NCI-H510A treated with DMSO at 0.1 percent for 48 hours (cell line): ENCODE measurements at regions not wholly inside any gene's neighbourhood (a gene's known extent, or its start where the extent isn't known, plus 50 kb on each side); places are given as distances from the start of the nearest gene placed in this dataset.

Experiments used
- DNase-seq: peaks from one replicate; lab custom pipeline; 2025; lab: John Stamatoyannopoulos, UW

DNA sequence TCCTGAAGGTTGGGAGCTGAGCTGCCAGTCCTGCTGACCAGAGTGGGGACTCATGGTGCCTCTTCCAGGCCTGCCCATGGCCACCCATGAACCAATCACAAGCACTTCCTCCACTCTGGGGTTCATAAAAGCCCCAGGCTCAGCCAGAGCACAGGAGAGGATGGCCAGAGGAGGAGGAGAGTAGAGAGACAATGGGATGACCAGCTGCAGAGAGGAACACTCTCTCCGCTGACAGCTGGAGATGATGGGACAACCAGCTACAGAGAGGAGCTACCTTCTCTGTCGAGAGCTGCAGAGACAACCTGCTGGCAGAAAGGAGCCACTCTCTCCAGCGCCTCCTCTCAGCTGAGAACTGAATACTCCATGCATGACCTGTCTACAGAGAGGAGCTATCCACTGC is 886.1 kb downstream of the BCL11B start:
- DNase-seq: no peak

DNA sequence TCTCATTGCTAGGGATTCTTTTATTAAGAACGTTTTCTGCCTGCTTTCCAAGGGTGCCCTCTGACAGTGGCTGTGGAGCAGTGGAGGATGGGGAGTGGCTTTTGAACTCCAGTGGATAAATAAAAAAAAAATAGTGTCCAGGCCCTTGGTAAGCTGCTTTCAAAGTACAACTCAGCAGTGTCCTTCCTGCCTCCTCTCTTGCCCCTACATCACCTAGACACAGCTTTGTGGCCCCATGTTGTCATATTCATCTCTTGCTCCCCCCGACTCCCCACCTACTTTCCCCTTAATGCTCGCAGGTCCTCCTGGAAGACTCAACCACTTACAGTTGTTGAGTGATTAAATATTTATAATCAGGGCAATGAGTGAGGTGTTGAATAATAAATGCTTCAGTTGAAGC is 880.9 kb downstream of the BCL11B start:
- DNase-seq: no peak

DNA sequence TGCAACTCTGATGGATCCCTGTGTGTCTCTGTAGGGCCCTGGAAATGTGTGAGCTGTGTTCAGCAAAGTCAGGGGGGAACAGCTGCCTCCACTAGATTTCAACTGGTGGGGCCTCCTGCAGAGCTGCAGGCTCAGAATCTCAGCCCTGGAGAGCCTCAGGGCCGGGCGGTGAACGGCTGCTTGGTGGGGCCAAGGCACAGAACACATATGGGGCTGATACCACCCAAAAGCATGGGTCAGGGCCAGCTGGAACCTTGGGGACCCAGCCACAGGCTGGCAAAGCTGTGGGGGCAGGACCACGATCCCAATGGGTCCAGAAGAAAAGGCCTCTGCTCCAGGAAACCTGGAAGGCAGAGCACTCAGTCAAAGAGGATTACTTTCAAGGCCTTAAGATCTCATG is 878.5 kb downstream of the BCL11B start:
- DNase-seq: no peak

DNA sequence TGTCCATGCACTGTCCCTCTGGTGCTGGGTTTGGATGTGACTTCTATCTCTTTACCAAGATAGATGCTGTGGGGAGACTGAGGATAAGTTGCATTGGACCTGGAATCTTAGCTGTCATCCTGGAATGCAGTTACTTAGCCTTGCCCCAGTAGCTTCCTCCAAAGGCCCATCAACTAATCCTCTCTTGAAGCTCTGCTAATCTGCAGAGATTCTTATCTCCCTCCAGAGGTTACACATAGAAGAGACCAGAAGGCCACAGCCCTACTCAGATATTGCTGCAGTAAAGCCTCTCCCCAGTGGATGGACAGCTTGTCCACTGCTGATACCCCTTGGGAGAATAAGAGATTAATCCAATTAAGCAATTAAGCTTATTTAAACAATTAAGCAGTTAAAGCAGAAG is 867.2 kb downstream of the BCL11B start:
- no peak for DNase-seq

DNA sequence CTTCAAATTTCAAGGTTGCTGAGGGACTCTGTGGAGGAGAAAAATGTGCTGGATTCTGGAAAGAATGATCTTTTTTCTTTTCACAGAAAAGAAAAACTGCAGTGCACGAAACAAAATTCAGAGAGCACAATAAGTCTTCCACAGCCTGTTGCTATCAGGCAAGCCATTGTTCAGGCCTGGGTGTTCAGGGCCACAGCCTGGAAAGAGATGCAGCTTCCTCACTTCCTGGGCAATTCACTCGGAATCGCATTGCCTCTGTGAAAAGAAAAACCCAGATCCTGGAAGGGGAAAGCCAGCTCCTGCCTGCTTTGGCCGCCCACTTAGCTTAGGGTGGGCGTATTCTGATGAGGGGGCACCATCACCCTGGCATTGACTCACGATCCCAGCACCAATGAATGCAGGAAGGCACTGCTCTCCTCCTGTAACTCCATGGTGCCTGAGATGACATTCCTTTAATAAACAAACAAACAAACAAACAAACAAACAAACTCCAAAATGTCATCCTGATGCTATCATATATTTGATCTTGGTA is 863.9 kb downstream of the BCL11B start:
- no peak for DNase-seq

DNA sequence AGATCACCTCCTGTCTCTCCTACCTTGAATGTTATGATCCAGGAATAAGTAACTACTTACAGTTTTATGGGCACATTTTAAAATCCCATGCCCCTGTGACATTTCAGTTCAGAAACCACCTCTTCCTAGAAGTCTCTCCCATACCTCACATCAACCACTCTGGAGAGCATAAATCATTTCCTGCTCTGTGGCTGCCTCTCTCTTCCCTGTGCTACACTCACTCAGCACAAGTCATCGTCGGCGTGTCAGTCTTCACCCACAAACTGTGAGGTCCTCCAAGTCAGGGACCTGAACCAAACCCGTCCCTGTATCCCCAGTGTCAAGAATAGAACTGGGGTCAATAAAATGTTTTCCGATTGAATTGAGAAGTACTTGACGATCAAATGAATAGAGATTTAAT is 863.3 kb downstream of the BCL11B start:
- DNase-seq: no peak

DNA sequence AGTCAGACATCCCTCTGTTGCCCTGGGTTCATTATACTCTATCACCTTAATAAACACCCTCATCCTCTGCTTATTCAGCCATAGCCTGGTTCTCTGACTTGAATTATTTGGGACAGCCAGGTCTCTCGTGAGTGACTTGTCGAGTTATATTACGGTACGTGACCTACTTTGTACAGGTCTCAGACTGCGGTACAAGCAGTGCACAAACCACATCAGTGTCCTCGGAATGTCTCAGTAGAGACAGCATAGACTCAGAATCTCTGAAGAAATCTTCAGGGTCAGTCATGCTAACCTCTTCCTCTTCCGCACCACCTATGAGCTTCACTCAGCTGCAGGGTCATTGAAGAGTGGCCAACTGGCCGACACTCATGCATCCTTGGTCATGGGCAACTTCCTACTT is 860.8 kb downstream of the BCL11B start:
- DNase-seq: no peak

DNA sequence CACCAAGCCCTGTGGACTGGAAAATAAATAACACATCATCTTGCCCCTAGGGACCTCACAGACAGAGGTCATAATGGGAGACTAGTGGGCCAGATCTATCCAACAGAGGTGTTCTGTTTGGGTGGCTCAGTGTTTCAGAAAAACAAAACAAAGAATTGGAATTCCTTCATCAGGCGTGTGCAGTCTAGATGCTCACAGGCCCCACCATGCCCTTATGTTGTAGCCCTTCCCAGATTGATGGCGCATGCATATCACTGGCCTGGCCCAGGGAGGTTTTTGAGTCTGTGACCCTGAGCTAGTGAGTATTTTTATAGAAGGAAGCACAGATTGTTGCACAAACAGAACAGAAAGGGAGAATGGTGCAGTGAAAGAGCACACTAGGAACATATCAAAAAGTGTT is 859.6 kb downstream of the BCL11B start:
- DNase-seq: no peak

DNA sequence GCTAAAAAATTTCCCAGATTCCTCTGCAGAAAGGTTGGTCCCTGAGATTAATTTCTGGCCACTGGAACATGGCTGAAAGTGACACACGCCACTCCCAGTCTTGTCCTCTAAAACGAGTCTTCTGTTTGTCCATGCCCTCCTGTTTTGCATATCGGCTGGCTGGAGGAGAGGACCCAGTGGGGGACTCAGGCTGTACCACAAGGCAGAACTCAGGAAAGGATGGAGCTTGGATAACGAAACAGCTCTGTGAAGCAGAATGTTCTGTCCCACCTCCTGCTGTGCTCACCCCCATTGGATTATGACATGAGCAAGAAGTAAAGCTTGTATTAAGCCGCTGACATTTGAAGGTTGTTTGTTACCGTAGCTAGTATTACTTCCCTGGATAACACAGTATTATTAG is 856.2 kb downstream of the BCL11B start:
- DNase-seq: no peak

DNA sequence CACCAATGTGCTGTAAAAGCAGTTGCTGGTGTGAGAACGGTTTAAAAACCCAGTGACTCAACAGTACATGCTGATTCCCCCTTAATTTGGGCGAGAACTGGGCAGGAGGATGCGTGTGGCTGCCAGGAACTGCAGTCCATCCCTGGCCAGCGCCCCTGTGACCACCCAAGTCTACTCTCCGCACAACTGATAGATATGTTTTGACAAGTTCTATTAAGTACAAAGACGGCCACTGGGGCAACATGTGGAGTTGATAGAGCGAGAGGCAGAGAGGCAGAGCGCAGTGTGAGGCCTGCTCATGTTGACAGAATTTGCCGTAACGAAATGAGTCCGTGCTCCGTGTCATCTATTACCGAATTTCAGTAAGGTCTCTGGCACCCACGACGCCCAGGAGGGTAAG is 855.0 kb downstream of the BCL11B start:
- DNase-seq: no peak

DNA sequence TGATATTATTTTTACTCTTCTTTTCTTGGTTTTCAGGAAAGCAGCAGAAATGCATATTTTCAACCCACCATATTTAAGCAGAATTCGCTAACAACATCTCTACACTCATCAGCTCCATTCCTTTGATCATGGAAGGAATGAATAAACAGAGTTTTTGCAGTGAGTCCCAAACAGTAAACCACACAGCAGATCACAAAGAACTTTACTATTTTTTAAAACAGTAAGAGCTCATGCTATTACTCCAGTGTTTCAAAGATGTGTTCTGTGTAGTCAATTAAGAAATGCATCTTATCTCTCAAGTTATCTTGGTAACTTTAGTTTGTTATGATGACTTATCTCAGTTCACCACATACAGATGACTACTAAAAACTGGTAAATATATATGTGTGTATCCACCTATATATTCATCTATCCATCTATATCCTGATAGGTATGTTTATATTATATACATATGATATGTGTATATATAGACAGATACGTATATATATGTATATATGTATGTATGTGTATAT is 843.5 kb downstream of the BCL11B start:
- DNase-seq: no peak

DNA sequence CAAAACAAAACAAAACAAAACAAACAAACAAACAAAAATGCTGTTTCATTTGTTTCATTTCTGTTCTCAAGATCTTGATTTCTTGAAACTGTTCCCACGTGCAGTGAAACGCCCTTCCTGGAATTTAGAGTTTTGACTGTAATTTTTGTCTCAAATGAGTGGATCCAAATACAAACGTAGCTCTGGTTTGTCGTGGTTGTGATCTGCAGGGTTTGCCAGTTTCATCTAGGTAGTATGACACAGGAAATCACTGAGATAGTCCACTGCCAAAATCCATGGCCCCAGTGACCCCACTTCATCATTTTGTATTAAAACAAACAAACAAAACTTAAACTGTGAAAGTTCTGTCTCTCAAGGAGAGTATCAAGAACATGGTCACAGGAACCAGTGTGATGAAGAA is 838.6 kb downstream of the BCL11B start:
- DNase-seq: no peak

DNA sequence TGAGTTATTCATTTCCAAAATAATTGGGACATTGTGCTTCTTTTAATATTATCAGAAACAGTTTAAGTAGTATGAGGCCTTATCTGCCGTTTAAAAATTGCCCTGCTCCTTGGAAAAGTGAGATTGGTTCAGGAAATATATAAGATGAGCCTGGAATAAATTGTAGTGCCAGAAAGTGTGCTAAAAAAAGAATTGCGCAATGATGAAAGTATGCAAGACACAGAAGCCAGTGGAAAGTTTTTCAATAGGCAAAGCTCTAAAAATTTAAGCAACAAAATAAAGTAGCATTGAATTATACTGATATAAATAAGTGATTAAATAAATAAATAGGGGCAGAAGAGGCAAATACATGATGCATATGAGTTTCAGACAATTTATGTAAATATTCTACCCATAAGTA is 834.9 kb downstream of the BCL11B start:
- DNase-seq: no peak

DNA sequence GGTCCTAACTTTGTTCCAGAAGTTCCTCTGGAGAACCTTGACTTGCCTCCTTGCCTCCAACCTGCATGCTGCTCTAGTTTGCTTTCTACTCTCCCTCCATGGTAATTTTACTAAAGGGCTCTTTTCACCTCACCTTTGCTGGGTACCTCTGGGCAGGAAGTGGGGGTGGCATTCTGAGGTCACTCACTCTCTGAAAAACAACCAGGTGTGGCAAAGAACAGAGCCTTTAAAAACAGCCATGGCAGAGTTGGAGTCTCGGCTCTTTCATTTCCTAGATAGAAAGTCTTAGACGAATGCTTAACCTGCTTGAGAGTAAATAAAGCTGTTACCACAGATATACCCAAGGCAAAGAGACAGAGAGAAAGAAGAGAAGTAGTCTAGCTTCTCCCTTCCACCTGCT is 827.9 kb downstream of the BCL11B start:
- DNase-seq: no peak

DNA sequence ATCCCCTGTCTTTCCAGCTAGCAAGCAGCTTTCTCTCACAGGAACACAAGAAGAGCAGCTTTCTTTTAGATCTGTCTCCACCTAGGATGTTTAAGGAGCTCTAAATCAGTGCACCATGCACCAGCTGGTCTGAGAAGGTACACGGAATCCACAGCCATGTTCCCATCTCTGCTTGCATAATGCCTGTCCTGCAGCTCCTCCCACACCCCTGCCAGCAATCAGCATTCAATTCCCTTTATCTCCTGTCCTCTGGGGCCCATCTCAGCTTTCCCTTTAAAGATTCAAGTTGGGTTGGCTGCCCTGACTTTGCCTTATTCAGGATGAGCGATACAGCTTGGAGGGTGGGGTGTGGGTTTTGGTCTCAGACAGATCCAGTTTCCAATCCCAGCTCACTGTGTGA is 826.3 kb downstream of the BCL11B start:
- no peak for DNase-seq

DNA sequence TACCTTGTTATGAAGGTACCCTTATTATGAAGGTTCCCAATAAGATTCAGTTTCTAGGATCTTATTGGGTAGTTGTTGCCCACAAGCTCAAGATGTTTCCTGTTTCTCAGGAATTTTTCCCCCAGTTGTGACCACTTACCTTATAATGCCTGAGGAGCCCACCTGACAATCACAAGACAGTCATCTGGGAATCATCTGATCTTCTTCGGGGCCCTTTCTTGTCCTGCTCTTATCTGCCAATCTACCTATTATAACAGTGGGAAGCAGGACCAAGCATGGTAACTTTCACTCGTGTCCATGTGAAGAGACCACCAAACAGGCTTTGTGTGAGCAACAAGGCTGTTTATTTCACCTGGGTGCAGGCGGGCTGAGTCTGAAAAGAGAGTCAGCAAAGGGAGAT is 825.5 kb downstream of the BCL11B start:
- no peak for DNase-seq

DNA sequence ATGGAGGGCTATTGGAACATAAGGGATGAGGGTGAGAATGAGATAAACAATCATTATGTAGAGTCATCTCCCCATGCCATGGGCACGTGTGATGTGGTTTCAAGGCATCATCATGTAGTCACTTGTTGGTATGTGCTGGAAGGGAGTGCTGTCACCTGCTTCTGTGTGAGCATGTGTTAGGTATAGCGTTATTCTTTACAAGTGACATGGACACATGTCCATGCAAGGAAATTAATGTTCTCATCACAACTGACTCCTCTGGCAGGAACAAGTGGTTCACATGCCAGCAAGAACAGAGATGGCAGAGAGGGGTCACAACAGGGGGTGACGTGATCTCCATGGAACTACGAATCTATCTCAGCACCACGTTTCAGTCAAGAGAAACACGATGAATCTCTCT is 815.8 kb downstream of the BCL11B start:
- DNase-seq: no peak

DNA sequence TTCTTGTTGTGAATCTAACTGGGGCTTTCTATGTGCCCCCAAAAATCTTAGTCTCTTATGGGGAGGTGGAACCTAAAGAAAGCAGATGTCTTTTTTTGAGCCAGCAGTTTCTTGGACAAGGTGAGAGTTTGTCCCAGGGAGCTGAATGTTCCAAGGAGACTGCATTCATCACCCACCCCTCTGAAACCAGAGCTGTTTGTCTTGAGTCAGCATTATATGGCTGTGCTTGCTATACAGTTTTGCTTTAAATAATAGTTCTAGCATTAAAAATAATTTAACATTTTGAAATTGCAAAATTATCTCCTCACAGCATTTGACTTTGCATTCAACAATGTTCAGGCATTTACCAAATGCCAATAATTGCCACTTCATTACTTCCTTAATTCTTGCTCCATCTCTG is 813.3 kb downstream of the BCL11B start:
- DNase-seq: no peak

DNA sequence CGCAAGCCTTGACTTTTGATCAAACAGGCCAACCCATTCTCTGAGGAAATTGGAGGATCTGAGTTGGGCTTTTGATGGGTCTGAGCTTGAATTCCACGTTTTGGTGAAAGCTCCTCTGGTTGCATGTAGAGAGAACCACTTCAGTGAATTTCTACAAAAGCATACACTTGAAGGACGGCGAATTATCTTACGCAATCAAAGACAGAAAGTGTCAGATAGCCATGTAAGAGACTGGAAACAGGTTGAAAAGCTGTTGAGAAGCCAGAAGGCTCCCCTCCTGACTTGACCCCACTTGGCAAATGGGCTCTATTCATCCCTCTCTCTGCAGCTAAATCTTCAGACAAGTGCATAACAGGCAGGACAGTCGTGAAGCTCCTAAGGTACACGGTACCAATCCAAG is 809.1 kb downstream of the BCL11B start:
- no peak for DNase-seq

DNA sequence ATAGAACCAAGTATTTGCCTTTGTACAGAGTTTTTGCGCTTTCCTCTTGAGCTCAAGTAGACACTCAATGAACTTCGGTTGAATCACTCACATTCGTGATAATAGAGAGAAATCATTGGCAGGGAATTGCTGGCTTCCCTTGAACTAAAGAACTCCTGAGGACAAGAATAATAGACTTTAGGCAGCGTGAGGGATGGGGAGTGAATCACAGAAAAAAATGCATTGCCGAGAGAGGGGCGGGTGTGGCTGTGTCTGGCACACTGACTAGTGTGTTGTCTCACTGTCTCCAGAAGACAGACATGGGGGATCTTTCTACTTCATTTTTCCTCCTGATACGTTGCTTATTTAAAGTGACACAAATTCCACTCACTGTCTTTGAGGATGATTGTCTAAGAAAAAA is 805.2 kb downstream of the BCL11B start:
- DNase-seq: no peak

DNA sequence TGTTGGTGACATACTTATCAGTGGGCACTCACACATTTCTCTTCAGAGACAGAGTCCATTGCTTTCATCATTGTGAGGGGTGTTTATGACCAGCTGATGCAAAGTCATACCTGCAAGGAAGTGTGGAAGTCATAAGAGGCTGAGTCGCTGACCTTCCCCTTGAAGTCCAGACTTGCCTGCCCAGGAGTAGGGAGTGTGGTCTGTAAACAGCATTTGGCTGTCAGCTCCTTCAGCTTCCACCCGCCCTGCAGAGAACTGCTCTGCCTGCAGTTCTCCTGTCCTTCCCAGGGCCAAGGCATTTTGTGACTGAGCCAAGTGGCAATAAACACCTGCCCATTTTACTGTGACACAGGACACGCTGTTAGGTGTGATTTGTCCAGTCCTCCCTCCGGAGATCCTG is 801.3 kb downstream of the BCL11B start:
- DNase-seq: no peak

DNA sequence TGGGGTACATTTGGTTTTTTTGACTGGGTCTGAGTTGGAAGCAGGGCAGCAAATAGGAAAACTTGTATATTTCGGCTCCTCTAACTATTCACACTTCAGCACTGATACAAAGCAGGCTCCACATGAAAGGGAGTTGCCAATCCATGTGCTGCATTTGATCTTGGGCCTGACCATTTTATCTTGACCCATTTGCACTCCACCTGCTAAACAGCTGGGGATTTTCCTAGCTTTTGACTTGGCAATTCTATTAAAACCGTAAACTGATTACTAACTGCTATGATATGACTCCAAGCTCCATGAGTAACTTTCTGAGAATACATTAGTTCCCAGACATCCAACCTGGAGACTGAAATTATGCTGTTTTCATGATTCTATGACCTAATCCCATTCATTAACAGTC is 797.1 kb downstream of the BCL11B start:
- no peak for DNase-seq

DNA sequence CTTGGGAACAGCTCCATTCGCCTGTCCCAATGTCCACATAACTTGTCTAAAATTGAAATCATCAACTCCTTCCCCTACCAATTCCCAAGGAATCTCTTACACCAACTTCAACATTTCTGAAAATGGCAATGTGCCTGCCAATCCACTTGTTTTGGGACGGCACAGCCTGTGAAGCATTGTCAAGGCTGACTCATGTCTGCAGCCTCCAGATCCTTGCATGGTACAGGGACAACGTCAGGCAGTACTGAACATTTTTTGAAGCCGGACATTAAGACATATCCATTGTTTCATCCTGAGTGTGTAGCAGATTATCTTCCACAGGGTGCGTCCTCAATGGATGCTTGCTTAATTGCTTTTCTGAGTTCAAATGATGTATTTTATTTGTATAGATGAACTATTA is 794.1 kb downstream of the BCL11B start:
- DNase-seq: no peak

DNA sequence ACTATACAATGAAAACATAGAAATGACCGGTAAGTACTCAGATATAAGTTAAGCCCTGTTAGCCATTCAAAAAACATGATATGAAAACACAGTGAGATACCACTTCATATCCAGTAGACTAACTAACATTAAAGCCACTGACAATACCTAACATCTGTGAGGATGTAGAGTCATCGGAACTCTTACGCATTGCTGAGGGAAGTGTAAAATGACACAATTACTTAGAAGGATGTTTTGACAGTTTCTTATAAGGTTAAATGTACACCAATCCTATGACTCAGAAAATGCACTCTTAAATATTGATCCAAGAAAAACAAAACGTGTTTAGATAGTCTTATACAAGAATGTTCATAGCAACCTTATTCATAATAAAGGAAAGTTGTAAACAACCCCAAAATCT is 782.9 kb downstream of the BCL11B start:
- DNase-seq: no peak

DNA sequence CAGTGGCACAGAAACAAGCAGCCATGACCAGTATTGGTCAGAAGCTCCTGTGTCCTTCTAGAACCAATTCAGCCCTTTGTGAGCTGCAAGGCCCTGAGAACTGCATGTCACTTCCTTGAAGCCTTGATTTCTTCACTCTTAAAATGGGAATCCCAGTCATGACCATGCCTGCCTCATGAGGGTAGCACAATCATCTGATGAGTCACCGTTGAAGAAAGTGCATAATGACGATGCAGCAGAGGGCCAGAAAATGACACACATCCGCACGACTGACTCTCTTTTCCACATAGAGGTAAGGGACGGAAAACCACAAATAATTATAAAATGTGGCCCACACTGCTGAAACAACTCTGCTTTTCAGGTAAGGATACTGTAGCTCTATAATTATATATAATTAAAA is 777.4 kb downstream of the BCL11B start:
- no peak for DNase-seq
